NB4 (cell line): ENCODE measurements at regions not wholly inside any gene's neighbourhood (a gene's known extent, or its start where the extent isn't known, plus 50 kb on each side); places are given as distances from the start of the nearest gene placed in this dataset.

ENCODE experiments used
- MYC ChIP-seq: IDR thresholded peaks from 2 replicates; pipeline ENCODE4 v1.6.1; 2011; ENCODE audit warnings: low read depth, low read length
- POLR2A ChIP-seq: IDR thresholded peaks from 2 replicates; pipeline ENCODE4 v1.6.1; 2011; ENCODE audit warnings: mild to moderate bottlenecking; ENCODE audit not compliant: insufficient read length; ENCODE audit errors: extremely low read depth
- TF ChIP-seq, protein P1 (sequence below): IDR thresholded peaks from one replicate; pipeline ENCODE4 v1.5.1; 2012; ENCODE audit warnings: low read depth, low read length
- TF ChIP-seq, protein P2 (sequence below): IDR thresholded peaks from 2 replicates; pipeline ENCODE4 v1.6.1; 2011; ENCODE audit warnings: low read depth, low read length

DNA sequence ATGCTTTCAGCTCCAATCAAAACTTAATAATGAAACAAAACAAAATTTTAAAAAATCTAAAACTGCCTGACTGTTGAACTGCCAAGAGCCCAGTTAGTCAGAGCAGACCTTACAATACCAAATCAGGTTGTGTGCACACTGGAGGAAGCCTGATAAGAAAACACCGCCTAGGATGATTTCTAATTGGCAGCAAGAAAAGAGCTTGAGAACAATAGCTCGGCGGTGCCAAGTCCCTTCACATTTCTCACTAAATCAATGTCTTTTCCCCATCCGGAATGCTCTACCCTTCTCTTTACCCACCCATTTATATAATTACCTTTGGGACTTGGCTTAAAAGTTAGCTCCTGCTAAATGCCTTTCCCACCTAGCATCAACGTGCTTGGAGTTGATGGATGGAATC, 256.7 kb downstream of the C12orf75 start:
- TF ChIP-seq, protein P1, sequence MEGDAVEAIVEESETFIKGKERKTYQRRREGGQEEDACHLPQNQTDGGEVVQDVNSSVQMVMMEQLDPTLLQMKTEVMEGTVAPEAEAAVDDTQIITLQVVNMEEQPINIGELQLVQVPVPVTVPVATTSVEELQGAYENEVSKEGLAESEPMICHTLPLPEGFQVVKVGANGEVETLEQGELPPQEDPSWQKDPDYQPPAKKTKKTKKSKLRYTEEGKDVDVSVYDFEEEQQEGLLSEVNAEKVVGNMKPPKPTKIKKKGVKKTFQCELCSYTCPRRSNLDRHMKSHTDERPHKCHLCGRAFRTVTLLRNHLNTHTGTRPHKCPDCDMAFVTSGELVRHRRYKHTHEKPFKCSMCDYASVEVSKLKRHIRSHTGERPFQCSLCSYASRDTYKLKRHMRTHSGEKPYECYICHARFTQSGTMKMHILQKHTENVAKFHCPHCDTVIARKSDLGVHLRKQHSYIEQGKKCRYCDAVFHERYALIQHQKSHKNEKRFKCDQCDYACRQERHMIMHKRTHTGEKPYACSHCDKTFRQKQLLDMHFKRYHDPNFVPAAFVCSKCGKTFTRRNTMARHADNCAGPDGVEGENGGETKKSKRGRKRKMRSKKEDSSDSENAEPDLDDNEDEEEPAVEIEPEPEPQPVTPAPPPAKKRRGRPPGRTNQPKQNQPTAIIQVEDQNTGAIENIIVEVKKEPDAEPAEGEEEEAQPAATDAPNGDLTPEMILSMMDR, result no peak
- TF ChIP-seq POLR2A (no peak), MYC (no peak)
- TF ChIP-seq, protein P2, sequence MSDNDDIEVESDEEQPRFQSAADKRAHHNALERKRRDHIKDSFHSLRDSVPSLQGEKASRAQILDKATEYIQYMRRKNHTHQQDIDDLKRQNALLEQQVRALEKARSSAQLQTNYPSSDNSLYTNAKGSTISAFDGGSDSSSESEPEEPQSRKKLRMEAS, result no peak
